GM12878 (cell line): ENCODE measurements at regions not wholly inside any gene's neighbourhood (a gene's known extent, or its start where the extent isn't known, plus 50 kb on each side); places are given as distances from the start of the nearest gene placed in this dataset.

ENCODE experiments used
- ATAC-seq: fragments of 200-7000 bp; cut with Tn5 transposase; 3 replicates; pipeline ENCODE4 v1.9.1; 2020; ENCODE audit warnings: mild to moderate bottlenecking, moderate library complexity
- BruUV-seq: library from RNA; stranded (reverse); fragments of 400-500 nt; replicated peaks from 2 replicates; lab custom pipeline; 2021; lab: Mats Ljungman, UMichigan
- CTCF ChIA-PET: fragments of 300-600 bp; sonication (Branson Sonifier 250); formaldehyde crosslinking; extraction: SDS; loops from one replicate; lab custom pipeline; 2021; ENCODE audit warnings: inconsistent platforms; lab: Yijun Ruan, JAX
- POLR2A ChIA-PET: fragments of 350-600 bp; formaldehyde crosslinking; extraction: SDS; loops from one replicate; lab custom pipeline; 2021; ENCODE audit warnings: inconsistent platforms; lab: Charles Lee
- RAD21 ChIA-PET: fragments of 300-600 bp; sonication (Branson Sonifier 250); formaldehyde crosslinking; loops from one replicate; lab custom pipeline; 2023; ENCODE audit warnings: antibody characterized with exemption; ENCODE audit not compliant: unreplicated experiment; lab: Charles Lee
- SMC1A ChIA-PET: fragments of 300-600 bp; sonication (Branson Sonifier 250); formaldehyde crosslinking; loops from one replicate; lab custom pipeline; 2023; ENCODE audit not compliant: unreplicated experiment, uncharacterized antibody; lab: Charles Lee
- DNase-seq: peaks from one replicate; pipeline ENCODE4 v3.0.0-alpha.2; 2011; ENCODE audit warnings: low read depth, low spot score
- FAIRE-seq: peaks from 3 replicates; lab custom pipeline; 2011; peaks lifted over from hg19 to GRCh38; lab: Jason Lieb, UNC
- H2AFZ ChIP-seq: 2 replicates; pipeline ENCODE4 v1.6.0; 2011; ENCODE audit warnings: low read depth, low read length, control low read depth; ENCODE audit not compliant: control insufficient read depth
- H3K27ac ChIP-seq: 2 replicates; pipeline ENCODE4 v1.5.1; 2011; ENCODE audit warnings: control low read depth; ENCODE audit not compliant: control insufficient read depth, insufficient read depth
- H3K27me3 ChIP-seq, 2 experiments: replicated peaks in 1 of 2; 2 replicates each; pipeline versions ENCODE4 v1.6.0 to v1.6.1; 2011; ENCODE audit warnings: low read length in 1 of 2; ENCODE audit not compliant: control insufficient read depth in 2 of 2, insufficient read depth in 2 of 2
- H3K36me3 ChIP-seq, 2 experiments: 2 replicates each; pipeline ENCODE4 v1.5.1; 2011; ENCODE audit warnings: low read length in 1 of 2; ENCODE audit not compliant: control insufficient read depth in 2 of 2, insufficient read depth in 2 of 2
- H3K4me1 ChIP-seq: 2 replicates; pipeline ENCODE4 v1.6.1; 2011; ENCODE audit warnings: mild to moderate bottlenecking, low read length, moderate library complexity, mixed read lengths; ENCODE audit not compliant: control insufficient read depth, insufficient read depth
- H3K4me2 ChIP-seq: 2 replicates; pipeline ENCODE4 v1.6.0; 2011; ENCODE audit warnings: control low read depth; ENCODE audit not compliant: control insufficient read depth, insufficient read depth
- H3K4me3 ChIP-seq: fragments of 200-600 bp; sonication (generic); 2 replicates; pipeline ENCODE4 v1.5.1; 2016
- H3K79me2 ChIP-seq: 2 replicates; pipeline ENCODE4 v1.6.0; 2011; ENCODE audit warnings: low read length; ENCODE audit not compliant: control insufficient read depth, insufficient read depth
- H3K9ac ChIP-seq: 2 replicates; pipeline ENCODE4 v1.8.0; 2011; ENCODE audit warnings: low read length, control low read depth, mixed read lengths; ENCODE audit not compliant: control insufficient read depth, insufficient read depth
- H3K9me3 ChIP-seq: replicated peaks from 3 replicates; pipeline ENCODE4 v1.5.1; 2011; ENCODE audit warnings: mild to moderate bottlenecking, low read length; ENCODE audit not compliant: control insufficient read depth, insufficient read depth
- H4K20me1 ChIP-seq: 2 replicates; pipeline ENCODE4 v1.6.0; 2011; ENCODE audit not compliant: control insufficient read depth, insufficient read depth
- ATF3 ChIP-seq: IDR thresholded peaks from 2 replicates; pipeline ENCODE4 v1.6.1; 2011; ENCODE audit warnings: low read depth, mild to moderate bottlenecking, low read length, moderate library complexity, borderline replicate concordance; ENCODE audit errors: extremely low read depth
- CEBPB ChIP-seq, 2 experiments: fragments of 150-350 bp in 1 of 2; IDR thresholded peaks; 2 replicates each; pipeline ENCODE4 v1.6.1; 2012 to 2014; ENCODE audit warnings: low read depth in 2 of 2, low read length in 2 of 2, borderline replicate concordance in 1 of 2, inconsistent platforms in 1 of 2
- DPF2 ChIP-seq: fragments of 450-650 bp; IDR thresholded peaks from 2 replicates; pipeline ENCODE4 v1.6.1; 2017; ENCODE audit warnings: mild to moderate bottlenecking
- E2F8 ChIP-seq: fragments of 450-650 bp; IDR thresholded peaks from 2 replicates; pipeline ENCODE4 v1.6.1; 2018; ENCODE audit warnings: mild to moderate bottlenecking, low read depth, moderate library complexity; ENCODE audit not compliant: partially characterized antibody
- EZH2 ChIP-seq: IDR thresholded peaks from 2 replicates; pipeline ENCODE4 v1.6.1; 2012; ENCODE audit warnings: low read depth, mild to moderate bottlenecking, control low read depth, inconsistent platforms, low read length, borderline replicate concordance; ENCODE audit not compliant: control insufficient read depth
- HDGF ChIP-seq: fragments of 450-650 bp; IDR thresholded peaks from 2 replicates; pipeline ENCODE4 v1.6.1; 2016; ENCODE audit warnings: antibody characterized with exemption
- IKZF1 ChIP-seq: fragments of 450-650 bp; conservative IDR thresholded peaks from 2 replicates; pipeline ENCODE4 v1.6.1; 2017; ENCODE audit warnings: antibody characterized with exemption, mild to moderate bottlenecking
- MLLT1 ChIP-seq: fragments of 450-650 bp; IDR thresholded peaks from 2 replicates; pipeline ENCODE4 v1.6.1; 2016; ENCODE audit warnings: mild to moderate bottlenecking
- MYC ChIP-seq: IDR thresholded peaks from 2 replicates; pipeline ENCODE4 v1.6.1; 2011; ENCODE audit warnings: mild to moderate bottlenecking, low read length, moderate library complexity, inconsistent platforms; ENCODE audit not compliant: insufficient read depth, insufficient replicate concordance, insufficient read length, severe bottlenecking
- SREBF1 ChIP-seq: IDR thresholded peaks from 2 replicates; pipeline ENCODE4 v1.6.1; 2012; ENCODE audit warnings: mild to moderate bottlenecking, low read length
- STAT1 ChIP-seq: fragments of 450-650 bp; conservative IDR thresholded peaks from 2 replicates; pipeline ENCODE4 v1.6.1; 2014; ENCODE audit warnings: antibody characterized with exemption, mild to moderate bottlenecking
- YY1 ChIP-seq: IDR thresholded peaks from 2 replicates; pipeline ENCODE4 v1.6.1; 2011; ENCODE audit warnings: low read depth, mild to moderate bottlenecking, low read length
- ZBTB33 ChIP-seq: fragments of 450-650 bp; IDR thresholded peaks from 2 replicates; pipeline ENCODE4 v1.6.1; 2017; ENCODE audit warnings: mild to moderate bottlenecking
- ZNF24 ChIP-seq: fragments of 450-650 bp; IDR thresholded peaks from 2 replicates; pipeline ENCODE4 v1.6.1; 2017; ENCODE audit warnings: antibody characterized with exemption, mild to moderate bottlenecking
- WGBS: methylation state at CpG from one replicate; pipeline ENCODE4 v1.1.6; 2016; ENCODE audit warnings: low lambda C conversion rate; ENCODE audit not compliant: insufficient replicate concordance, insufficient coverage; ENCODE audit errors: missing lambda C conversion rate; 5-methylcytosine and 5-hydroxymethylcytosine counted together
- in situ Hi-C: fragments of 300-500 bp; cut with MboI; formaldehyde crosslinking; loops from 9 replicates; pipeline ENCODE4 v1.14.3; 2018; ENCODE audit warnings: mixed read lengths
- intact Hi-C: fragments of 100-400 bp; cut with micrococcal nuclease; formaldehyde crosslinking; loops from one replicate; pipeline ENCODE4 v1.14.2; 2022; ENCODE audit not compliant: unreplicated experiment

- no peak overlapping the region for H3K4me3 ChIP-seq
- SMC1A ChIA-PET: interaction anchor here (0.6 to 1.5 kb wide), 4 partner anchors 564 to 1339 kb away, joined by 3 to 6 read pairs (median 3); no protein-coding TSS in a partner anchor
- WGBS: 87% methylated on average over 9 of the region's 9 CpGs
- no peaks in the 10 kb centered on the region for H3K9me3 ChIP-seq
- POLR2A ChIA-PET: interaction anchor here (1.4 kb wide), 1 partner anchor 604 kb away, joined by 3 read pairs; no protein-coding TSS in a partner anchor
- no peaks in the 10 kb centered on the region for H4K20me1 ChIP-seq
- peaks cover 12% of the 10 kb centered on the region; the same call in 1 of the 2 replicates for H3K4me1 ChIP-seq
- peak overlapping the region; percentile 47 for H3K4me2 ChIP-seq
- no peak overlapping the region for H3K27ac ChIP-seq
- H3K36me3 ChIP-seq: peaks cover 3 to 7% of the 10 kb centered on the region in 2 experiments; a peak in 3 of 4 replicates
- TF ChIP-seq MYC: no peak
- no peak for TF ChIP-seq ZNF24
- TF ChIP-seq ZBTB33: 0 out of 2 replicates have a peak, but pooled peaks have one; percentile 40
- TF ChIP-seq HDGF: peak; percentile 27
- no peak for TF ChIP-seq E2F8
- peak; percentile 30; the same call in 1 of the 2 replicates for TF ChIP-seq MLLT1
- no peak for TF ChIP-seq CEBPB (IDR thresholded peaks at IDR 0.05; ENCODE audit: borderline replicate concordance in 1 of 2, low read depth in 2 of 2, low read length in 2 of 2)
- no peak for TF ChIP-seq SREBF1
- no peak for TF ChIP-seq IKZF1
- no peak for TF ChIP-seq EZH2
- TF ChIP-seq ATF3: no peak
- no peak for TF ChIP-seq DPF2
- no peak for TF ChIP-seq STAT1
- no peak for TF ChIP-seq YY1
- BruUV-seq: no TSS peak
- in situ Hi-C loops (loop anchor here (25.0 kb wide), 2 partner anchors 555 to 680 kb away; no protein-coding TSS in a partner anchor), intact Hi-C loops (no loop called here)
- ATAC-seq (no peak), FAIRE-seq (no peak), DNase-seq (no peak)
- H2AFZ ChIP-seq: no peak overlapping the region
- RAD21 ChIA-PET: interaction anchor here (1.1 kb wide), 1 partner anchor 631 kb away, joined by 4 read pairs; no protein-coding TSS in a partner anchor
- H3K27me3 ChIP-seq: no peaks in the 10 kb centered on the region
- peaks cover 68% of the 10 kb centered on the region for H3K79me2 ChIP-seq
- CTCF ChIA-PET: interaction anchor here (1.0 to 1.3 kb wide), 4 partner anchors 446 to 706 kb away, joined by 4 to 8 read pairs (median 4); partner anchors contain the start of genes ACBD4 and KANSL1
- H3K9ac ChIP-seq: no peak overlapping the region
These were observed 91.3 kb upstream of the PLEKHM1 start for GRCh38 chr17:45581860-45582259.
